ENCODE measurements at regions not wholly inside any gene's neighbourhood (a gene's known extent, or its start where the extent isn't known, plus 50 kb on each side); places are given as distances from the start of the nearest gene placed in this dataset.
"Not testable (repeated sequence)": the region's sequence is repeated elsewhere in the genome, so short reads cannot be mapped to it uniquely, and the experiment has no call there.

GRCh38 chr1:20432341-20432740 lies 53.7 kb downstream of the CAMK2N1 start:
- DNase-seq = no peak
- no peak for ATAC-seq (ENCODE audit: poor library complexity)
- intact Hi-C loops (cut with DNase I) = loop anchor here (5.0 kb wide), 1 partner anchor 220 kb away; no protein-coding TSS in a partner anchor

DNA sequence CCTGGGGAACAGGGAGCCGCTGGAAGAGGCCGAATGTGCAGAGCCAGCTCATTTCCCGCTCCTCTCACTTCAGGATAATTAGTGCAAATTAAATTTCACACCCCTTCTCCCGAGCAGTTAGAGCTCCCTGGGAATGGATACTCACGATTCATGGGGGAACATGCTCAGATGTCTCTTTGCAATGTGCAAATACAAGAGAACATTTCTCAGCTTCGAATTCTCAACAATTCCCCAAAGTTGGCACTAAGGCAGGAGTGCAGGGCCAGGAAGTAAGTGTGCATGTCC lies 54.9 kb downstream of the CAMK2N1 start:
- DNase-seq (no peak), ATAC-seq (ENCODE audit: poor library complexity) (no peak)
- intact Hi-C loops (cut with DNase I) = loop anchor here (5.0 kb wide), 1 partner anchor 219 kb away; no protein-coding TSS in a partner anchor

DNA sequence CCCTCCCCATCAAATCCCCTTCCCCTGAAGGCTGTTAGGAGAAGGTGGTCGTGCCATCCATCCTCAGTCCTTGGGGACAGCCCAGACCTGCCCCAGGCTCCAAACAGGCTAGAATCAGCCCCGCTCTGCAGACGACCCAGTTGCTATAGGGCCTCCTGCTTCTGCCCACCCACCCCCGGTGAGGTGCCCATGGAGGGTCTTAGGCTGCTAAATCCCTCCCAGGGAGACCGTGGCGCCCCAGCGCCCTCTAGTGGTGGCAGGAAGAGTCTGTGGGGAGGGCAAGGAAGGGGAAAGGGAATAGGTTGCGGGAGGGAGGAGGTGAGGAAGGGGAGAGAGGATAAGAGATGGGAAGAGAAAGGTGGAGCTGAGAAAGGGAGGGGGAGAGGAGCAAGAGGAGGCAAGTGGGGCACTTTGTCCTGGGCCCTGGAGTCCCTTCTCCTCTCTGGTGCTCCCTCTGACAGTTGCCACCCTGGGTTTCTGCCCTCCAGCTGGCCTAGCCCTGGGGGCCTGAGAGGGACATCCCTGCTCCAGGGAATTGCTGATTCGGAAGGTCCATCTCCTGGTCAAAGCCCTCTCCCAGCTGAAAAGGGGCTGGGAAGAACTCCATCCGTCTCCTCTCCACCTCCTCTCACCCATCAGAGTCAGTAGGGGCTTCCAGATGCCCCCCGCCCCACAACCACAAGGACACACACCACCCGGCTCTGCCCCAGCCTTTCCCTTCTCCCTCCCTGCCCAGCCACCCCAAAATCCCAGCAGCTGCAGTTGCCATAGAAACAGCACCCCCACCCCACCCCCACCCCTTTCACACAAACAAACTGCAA lies 55.4 kb downstream of the CAMK2N1 start:
- ATAC-seq (ENCODE audit: poor library complexity) = peak; percentile 63
- no peak for DNase-seq
- intact Hi-C loops (cut with DNase I) = loop anchor here (5.0 kb wide), 1 partner anchor 218 kb away; no protein-coding TSS in a partner anchor

GRCh38 chr1:20429296-20429695 lies 56.7 kb downstream of the CAMK2N1 start:
- no peak for DNase-seq
- no peak for ATAC-seq (ENCODE audit: poor library complexity)
- intact Hi-C loops (cut with DNase I) = no loop called here

DNA sequence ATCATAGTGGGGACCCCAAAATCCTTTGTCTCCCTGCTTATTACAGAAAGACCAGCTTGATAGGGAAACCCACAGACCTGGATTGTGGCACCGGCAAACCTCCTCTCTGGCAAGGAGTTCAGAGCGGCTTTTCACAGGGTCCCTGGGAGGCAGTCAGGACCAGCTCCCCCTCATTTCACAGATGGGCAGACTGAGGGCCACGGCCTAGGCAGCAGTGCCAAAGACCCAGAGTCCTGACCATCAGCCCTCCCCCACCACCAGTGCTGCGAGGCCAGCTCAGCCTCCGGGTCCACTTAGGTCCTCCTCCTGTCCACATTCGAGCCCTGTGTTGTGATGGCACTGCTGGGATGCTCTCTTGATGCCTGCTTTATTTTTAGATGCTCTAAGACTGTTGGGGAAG lies 57.2 kb downstream of the CAMK2N1 start:
- ATAC-seq (ENCODE audit: poor library complexity) (no peak), DNase-seq (no peak)
- intact Hi-C loops (cut with DNase I) = no loop called here

DNA sequence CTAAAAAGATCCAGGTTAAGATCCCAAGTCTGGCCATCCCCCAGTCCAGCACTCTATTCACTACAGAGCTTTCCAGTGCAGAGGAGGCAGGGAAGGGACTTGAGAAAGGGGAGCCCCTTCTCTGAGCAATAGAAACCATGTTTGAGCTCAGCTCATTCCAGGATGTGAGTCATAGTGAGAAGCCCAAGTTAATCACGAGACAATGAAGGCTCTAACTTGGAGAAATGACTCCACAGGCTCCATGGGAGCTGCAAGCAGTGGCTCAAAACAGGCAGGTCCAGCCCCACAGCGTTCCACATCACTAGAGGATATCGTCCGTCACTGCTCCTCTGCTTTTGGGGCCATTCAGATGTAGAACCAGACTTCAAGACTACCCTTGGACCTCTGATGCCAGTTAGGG lies 59.1 kb downstream of the CAMK2N1 start:
- intact Hi-C loops (cut with DNase I) = no loop called here
- ATAC-seq (ENCODE audit: poor library complexity) (no peak), DNase-seq (no peak)

DNA sequence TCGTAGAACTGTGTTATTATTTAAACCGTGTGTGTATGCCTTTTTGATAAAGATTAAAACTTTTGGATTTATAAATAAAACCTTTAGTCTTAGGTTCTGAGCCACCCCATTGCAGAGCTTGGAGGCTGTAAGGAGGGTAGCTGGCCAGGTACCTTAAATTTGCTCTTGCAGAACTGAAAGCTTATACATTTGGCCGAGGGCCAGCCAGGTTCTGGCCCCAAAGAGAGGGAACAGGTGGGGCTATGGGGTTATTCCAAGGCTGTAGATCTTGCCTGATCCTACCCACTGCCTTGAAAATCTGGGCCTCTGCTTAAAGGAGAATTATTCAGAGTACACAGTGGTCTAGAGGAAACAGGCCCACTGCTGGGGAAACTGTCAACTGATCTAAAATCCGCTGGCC lies 59.6 kb downstream of the CAMK2N1 start:
- ATAC-seq (ENCODE audit: poor library complexity) = no peak
- intact Hi-C loops (cut with DNase I) = no loop called here
- no peak for DNase-seq

DNA sequence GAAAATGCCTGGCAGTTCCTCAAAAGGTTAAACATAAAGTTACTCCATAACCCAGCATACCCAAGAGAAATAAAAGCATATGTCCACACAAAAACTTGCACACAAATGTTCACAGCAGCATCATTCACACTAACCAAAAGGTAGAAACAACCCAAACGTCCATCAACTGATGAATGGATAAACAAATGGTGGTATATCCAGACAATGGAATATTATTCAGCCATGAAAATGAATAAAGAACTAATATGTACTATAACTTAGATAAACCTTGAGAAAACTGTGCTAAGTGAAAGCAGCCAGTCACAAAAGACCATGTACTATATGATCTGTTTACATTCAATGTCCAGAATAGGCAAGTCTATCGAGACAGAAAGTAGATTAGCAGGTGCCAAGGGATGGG lies 60.4 kb downstream of the CAMK2N1 start:
- intact Hi-C loops (cut with DNase I) = no loop called here
- no peak for DNase-seq
- ATAC-seq (ENCODE audit: poor library complexity) = no peak

GRCh38 chr1:20423169-20423795 lies 62.7 kb downstream of the CAMK2N1 start:
- intact Hi-C loops (cut with DNase I) = no loop called here
- DNase-seq = no peak
- no peak for ATAC-seq (ENCODE audit: poor library complexity)

DNA sequence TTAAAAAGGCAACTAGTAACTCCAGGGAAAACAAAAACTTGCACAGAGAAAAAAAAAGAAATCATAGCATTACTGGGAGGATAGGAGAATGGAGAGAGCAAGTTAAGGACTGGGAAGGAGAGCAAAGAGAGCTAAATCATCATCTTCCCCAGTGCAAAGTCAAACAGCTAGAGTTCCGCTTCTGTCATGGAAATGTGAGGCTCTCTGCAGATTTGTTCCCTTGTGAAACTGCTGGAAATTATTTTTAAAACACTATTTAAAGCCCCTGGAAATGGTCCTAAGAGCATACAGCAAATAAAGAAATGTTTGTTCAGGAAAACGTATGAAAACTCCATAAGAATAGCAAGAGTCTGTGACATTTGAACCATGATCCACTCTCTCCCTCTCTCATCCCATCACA lies 64.6 kb downstream of the CAMK2N1 start:
- DNase-seq (no peak), ATAC-seq (ENCODE audit: poor library complexity) (no peak)
- intact Hi-C loops (cut with DNase I) = no loop called here

GRCh38 chr1:20417581-20417980 lies 68.4 kb downstream of the CAMK2N1 start:
- DNase-seq = no peak
- ATAC-seq (ENCODE audit: poor library complexity) = no peak
- intact Hi-C loops (cut with DNase I) = no loop called here

- ATAC-seq (ENCODE audit: poor library complexity) (no peak), DNase-seq (no peak)
- intact Hi-C loops (cut with DNase I) = no loop called here
These were observed 69.3 kb downstream of the CAMK2N1 start for GRCh38 chr1:20416706-20417105.

DNA sequence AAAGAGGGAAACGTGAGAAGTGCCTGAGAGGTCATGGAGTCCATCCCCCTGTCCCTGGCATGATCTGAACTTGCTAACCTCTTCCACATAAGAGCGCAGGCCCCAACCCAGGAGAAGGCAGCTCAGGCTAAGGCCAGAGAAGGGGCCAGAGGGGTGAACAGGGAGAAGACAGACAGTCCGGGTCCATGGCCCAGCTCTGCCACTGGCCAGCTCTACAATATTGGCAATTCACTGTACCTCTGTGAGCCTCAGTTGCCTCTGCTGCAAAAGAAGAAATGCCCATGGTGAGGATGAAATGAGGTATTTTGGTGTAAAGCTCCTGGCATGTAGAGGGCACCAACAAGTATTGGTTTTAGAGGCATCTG lies 72.3 kb downstream of the CAMK2N1 start:
- no peak for DNase-seq
- intact Hi-C loops (cut with DNase I) = no loop called here

DNA sequence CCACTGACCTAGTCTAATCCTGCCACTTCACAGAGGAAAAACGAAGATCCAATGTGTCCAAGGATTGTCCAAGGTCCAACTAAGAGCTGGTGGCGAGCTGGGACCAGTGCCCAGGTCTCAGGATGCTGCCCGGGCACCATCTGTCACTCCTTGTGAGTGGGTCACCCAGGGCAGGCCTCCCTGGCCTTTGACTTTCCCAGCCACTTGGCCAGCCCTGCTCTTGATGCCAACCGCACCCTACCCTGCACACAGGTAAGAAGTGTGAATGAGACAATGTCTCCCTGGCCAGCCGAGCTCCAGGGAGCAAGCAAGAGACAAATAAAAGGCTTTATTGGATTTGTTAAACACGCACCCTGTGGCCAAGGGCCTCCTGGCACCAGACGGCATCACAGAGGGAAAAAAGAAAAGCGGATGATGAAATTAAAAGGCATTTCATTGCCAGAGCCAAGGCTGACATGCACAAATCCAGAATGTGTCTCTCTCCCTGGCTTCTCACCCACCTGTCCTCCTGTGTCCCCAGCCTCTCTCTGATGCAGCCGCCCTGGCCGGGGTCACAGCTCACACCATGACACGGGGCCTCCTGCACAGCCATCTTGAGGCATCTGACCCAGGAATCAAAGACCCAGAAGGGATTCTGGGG lies 72.8 kb downstream of the CAMK2N1 start:
- DNase-seq = no peak
- intact Hi-C loops (cut with DNase I) = no loop called here
- no peak for ATAC-seq (ENCODE audit: poor library complexity)

More for the DNA sequence above, 72.3 kb downstream of the CAMK2N1 start:
- ATAC-seq (ENCODE audit: poor library complexity) = no peak

GRCh38 chr1:20411196-20411980 lies 74.6 kb downstream of the CAMK2N1 start:
- no peak for ATAC-seq (ENCODE audit: poor library complexity)
- DNase-seq = no peak
- intact Hi-C loops (cut with DNase I) = no loop called here

DNA sequence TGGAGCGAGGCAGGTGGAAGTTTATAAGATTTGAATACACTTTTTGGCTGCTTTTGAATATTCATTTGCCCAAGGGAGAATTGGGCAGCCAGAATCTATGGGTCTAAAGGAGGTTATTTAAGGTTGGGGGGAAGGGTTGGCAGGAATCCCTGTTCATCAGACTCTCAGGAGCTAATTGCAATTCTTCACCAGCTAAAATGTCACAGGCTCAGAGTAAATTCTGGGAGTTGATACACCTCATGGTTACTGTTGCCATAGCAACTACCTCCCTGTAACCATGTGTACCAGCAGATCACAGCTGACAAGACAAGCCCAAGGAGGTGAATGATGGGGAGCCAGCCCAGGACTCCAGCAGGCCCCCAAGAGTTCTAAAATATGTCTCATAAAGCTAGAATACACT lies 75.5 kb downstream of the CAMK2N1 start:
- ATAC-seq (ENCODE audit: poor library complexity) (no peak), DNase-seq (no peak)
- intact Hi-C loops (cut with DNase I) = no loop called here

DNA sequence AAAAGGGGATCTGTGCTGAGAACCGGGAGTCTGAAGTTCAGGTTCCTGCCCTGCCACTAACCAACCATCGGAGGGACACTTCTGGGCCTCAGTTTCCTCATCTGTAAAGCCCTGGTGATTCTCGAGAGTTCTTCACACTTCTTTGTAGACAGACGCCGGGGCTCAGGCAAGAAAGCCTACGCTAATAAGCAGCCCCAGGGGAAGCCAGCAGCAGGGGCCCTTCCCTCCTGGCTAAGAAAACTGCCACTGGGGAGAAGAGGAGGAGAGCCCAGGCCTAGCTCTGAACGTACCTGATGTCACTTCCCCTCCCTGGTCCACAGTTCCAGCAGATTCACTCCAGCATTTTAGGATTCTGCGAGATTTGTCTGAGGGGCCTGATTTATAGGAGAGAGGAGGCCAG lies 76.0 kb downstream of the CAMK2N1 start:
- intact Hi-C loops (cut with DNase I) = no loop called here
- DNase-seq (no peak), ATAC-seq (ENCODE audit: poor library complexity) (no peak)

GRCh38 chr1:20409012-20409411 lies 77.0 kb downstream of the CAMK2N1 start:
- no peak for ATAC-seq (ENCODE audit: poor library complexity)
- no peak for DNase-seq
- intact Hi-C loops (cut with DNase I) = no loop called here

- ATAC-seq (ENCODE audit: poor library complexity); DNase-seq; intact Hi-C loops (cut with DNase I): not testable (repeated sequence)
These were observed 77.8 kb downstream of the CAMK2N1 start for GRCh38 chr1:20408133-20408650.
